Epithelial cell of proximal tubule (primary cell): ENCODE measurements at regions not wholly inside any gene's neighbourhood (a gene's known extent, or its start where the extent isn't known, plus 50 kb on each side); places are given as distances from the start of the nearest gene placed in this dataset.

Source experiments
- DNase-seq: peaks from one replicate; pipeline ENCODE4 v3.0.0-alpha.2; 2011; ENCODE audit warnings: low read depth
- H3K4me3 ChIP-seq: 2 replicates; pipeline ENCODE4 v1.5.1; 2011; ENCODE audit warnings: low read depth, mild to moderate bottlenecking, low read length
- CTCF ChIP-seq: conservative IDR thresholded peaks from 2 replicates; pipeline ENCODE4 v1.5.1; 2012; ENCODE audit warnings: low read depth, mild to moderate bottlenecking, low read length

GRCh38 chr2:234678711-234679110 is 181.8 kb upstream of the ARL4C start:
- DNase-seq, result no peak
- TF ChIP-seq CTCF, result no peak
- no peak overlapping the region for H3K4me3 ChIP-seq

- no peak for DNase-seq
- no peak for TF ChIP-seq CTCF
- H3K4me3 ChIP-seq, result no peak overlapping the region
Observed at GRCh38 chr2:234677758-234678538, 181.1 kb upstream of the ARL4C start.

- H3K4me3 ChIP-seq, result no peak overlapping the region
- no peak for DNase-seq
- TF ChIP-seq CTCF, result no peak
Observed at GRCh38 chr2:234676783-234677450, 180.0 kb upstream of the ARL4C start.

GRCh38 chr2:234676109-234676782 is 179.4 kb upstream of the ARL4C start:
- no peak overlapping the region for H3K4me3 ChIP-seq
- no peak for TF ChIP-seq CTCF

GRCh38 chr2:234674781-234675201 is 177.9 kb upstream of the ARL4C start:
- no peak overlapping the region for H3K4me3 ChIP-seq
- no peak for TF ChIP-seq CTCF
- no peak for DNase-seq

More at GRCh38 chr2:234676109-234676782, 179.4 kb upstream of the ARL4C start:
- DNase-seq, result no peak

- no peak overlapping the region for H3K4me3 ChIP-seq
- TF ChIP-seq CTCF, result no peak
- DNase-seq, result no peak
Observed at GRCh38 chr2:234673961-234674759, 177.3 kb upstream of the ARL4C start.
